HepG2 (cell line): ENCODE measurements at regions not wholly inside any gene's neighbourhood (a gene's known extent, or its start where the extent isn't known, plus 50 kb on each side); places are given as distances from the start of the nearest gene placed in this dataset.

Experiments
- ATAC-seq: fragments of 200-7000 bp; cut with Tn5 transposase; 3 replicates; pipeline ENCODE4 v1.9.1; 2020; ENCODE audit warnings: mild to moderate bottlenecking, moderate library complexity
- BruUV-seq: library from RNA; stranded (reverse); fragments of 400-500 nt; replicated peaks from 2 replicates; lab custom pipeline; 2021; lab: Mats Ljungman, UMichigan
- CTCF ChIA-PET: fragments of 300-600 bp; formaldehyde crosslinking; extraction: SDS; loops from one replicate; lab custom pipeline; 2021; ENCODE audit warnings: low total read pairs, inconsistent platforms, low intra/inter-chr PET ratio; lab: Yijun Ruan, JAX
- POLR2A ChIA-PET: fragments of 350-600 bp; sonication (Branson Sonifier 250); formaldehyde crosslinking; loops from one replicate; lab custom pipeline; 2020; ENCODE audit warnings: antibody characterized with exemption, inconsistent platforms; lab: Yijun Ruan, JAX
- DNase-seq: peaks from one replicate; pipeline ENCODE4 v3.0.0-alpha.2; 2015; ENCODE audit warnings: low spot score
- FAIRE-seq: peaks from 3 replicates; lab custom pipeline; 2011; peaks lifted over from hg19 to GRCh38; lab: Jason Lieb, UNC
- H2AFZ ChIP-seq: one replicate; pipeline ENCODE4 v1.6.1; 2011; ENCODE audit warnings: low read length, inconsistent platforms
- H3K27ac ChIP-seq: fragments of 300-600 bp; 3 replicates; pipeline ENCODE4 v1.8.0; 2011; ENCODE audit warnings: mixed run types, mild to moderate bottlenecking, mixed read lengths, low read length, inconsistent platforms; ENCODE audit not compliant: insufficient read depth; ENCODE audit errors: extremely low read length
- H3K27me3 ChIP-seq, 2 experiments: fragments of 200-600 bp in 1 of 2; 2 replicates in 1 of 2; 3 replicates in 1 of 2; pipeline versions ENCODE4 v1.6.0 to v1.8.0; 2011; ENCODE audit warnings: low read length in 2 of 2, mild to moderate bottlenecking in 2 of 2, moderate library complexity in 2 of 2, inconsistent platforms in 1 of 2; ENCODE audit not compliant: insufficient read depth in 2 of 2, control insufficient read depth in 1 of 2
- H3K36me3 ChIP-seq, 2 experiments: fragments of 200-600 bp in 1 of 2; replicated peaks in 1 of 2; 2 replicates in 1 of 2; 3 replicates in 1 of 2; pipeline versions ENCODE4 v1.5.1 to v1.8.0; 2011; ENCODE audit warnings: low read length in 2 of 2, inconsistent platforms in 1 of 2; ENCODE audit not compliant: insufficient read depth in 2 of 2, control insufficient read depth in 1 of 2
- H3K4me1 ChIP-seq: 2 replicates; pipeline ENCODE4 v1.5.1; 2012; ENCODE audit warnings: low read length, inconsistent platforms; ENCODE audit not compliant: insufficient read depth
- H3K4me2 ChIP-seq: 2 replicates; pipeline ENCODE4 v1.6.0; 2011; ENCODE audit warnings: low read depth, low read length, inconsistent platforms
- H3K4me3 ChIP-seq, 3 experiments: fragments of 200-600 bp in 1 of 3; sonication (generic), shearing (Covaris generic) in 1 of 3; replicated peaks in 1 of 3; 2 replicates each; pipeline ENCODE4 v1.5.1; 2011 to 2016; ENCODE audit warnings: low read length in 3 of 3, inconsistent platforms in 2 of 3, low read depth in 2 of 3, mild to moderate bottlenecking in 2 of 3, control low read depth in 1 of 3, mixed read lengths in 1 of 3; ENCODE audit not compliant: insufficient read depth in 1 of 3
- H3K79me2 ChIP-seq: one replicate; pipeline ENCODE4 v1.6.1; 2011; ENCODE audit warnings: low read length, inconsistent platforms; ENCODE audit not compliant: insufficient read depth
- H3K9ac ChIP-seq: 2 replicates; pipeline ENCODE4 v1.6.0; 2011; ENCODE audit warnings: mild to moderate bottlenecking, low read depth, low read length, inconsistent platforms; ENCODE audit not compliant: insufficient read depth
- H3K9me3 ChIP-seq: 2 replicates; pipeline ENCODE4 v1.5.1; 2012; ENCODE audit warnings: mild to moderate bottlenecking, low read length
- H4K20me1 ChIP-seq: 2 replicates; pipeline ENCODE4 v1.6.0; 2011; ENCODE audit warnings: inconsistent platforms, mild to moderate bottlenecking, low read length, moderate library complexity; ENCODE audit not compliant: insufficient read depth
- AGO2 ChIP-seq: fragments of 200-400 bp; formaldehyde crosslinking; optimal IDR thresholded peaks from 2 replicates; pipeline ENCODE3; 2017; ENCODE audit warnings: mild to moderate bottlenecking, low read depth, low read length, moderate library complexity
- ATF6 ChIP-seq: sonication (generic); formaldehyde crosslinking; conservative IDR thresholded peaks from 2 replicates; pipeline ENCODE4 v1.4.0; 2020; ENCODE audit warnings: missing genetic modification reagents
- FOXJ3 ChIP-seq: sonication (generic); formaldehyde crosslinking; IDR thresholded peaks from 2 replicates; pipeline ENCODE4 v1.4.0; 2020; ENCODE audit warnings: missing genetic modification reagents, mild to moderate bottlenecking, borderline replicate concordance
- JDP2 ChIP-seq: sonication (generic); formaldehyde crosslinking; IDR thresholded peaks from 2 replicates; pipeline ENCODE4 v1.8.1; 2022; ENCODE audit warnings: missing genetic modification reagents, borderline replicate concordance
- MXD4 ChIP-seq: IDR thresholded peaks from 2 replicates; pipeline ENCODE4 v1.6.1; 2016; ENCODE audit warnings: mild to moderate bottlenecking, missing biosample characterization, missing genetic modification reagents
- MYPOP ChIP-seq: sonication (generic); formaldehyde crosslinking; IDR thresholded peaks from 2 replicates; pipeline ENCODE4 v1.8.1; 2023; ENCODE audit warnings: mild to moderate bottlenecking, moderate library complexity, missing genetic modification reagents
- RBFOX2 ChIP-seq: fragments of 200-400 bp; formaldehyde crosslinking; IDR thresholded peaks from 2 replicates; pipeline ENCODE4 v1.6.1; 2017; ENCODE audit warnings: low read depth, mild to moderate bottlenecking, low read length
- SMAD1 ChIP-seq: sonication (generic); formaldehyde crosslinking; IDR thresholded peaks from 2 replicates; pipeline ENCODE4 v1.4.0; 2020; ENCODE audit warnings: missing genetic modification reagents, low read depth, mild to moderate bottlenecking, borderline replicate concordance
- ZFY ChIP-seq: sonication (generic); formaldehyde crosslinking; IDR thresholded peaks from 2 replicates; pipeline ENCODE4 v1.4.0; 2020; ENCODE audit warnings: missing genetic modification reagents
- ZNF512 ChIP-seq: sonication (generic); formaldehyde crosslinking; IDR thresholded peaks from 2 replicates; pipeline ENCODE4 v1.4.0; 2020; ENCODE audit warnings: mild to moderate bottlenecking, missing genetic modification reagents
- ZNF512B ChIP-seq: sonication (generic); formaldehyde crosslinking; IDR thresholded peaks from 2 replicates; pipeline ENCODE4 v1.5.1; 2020; ENCODE audit warnings: missing genetic modification reagents, mild to moderate bottlenecking, borderline replicate concordance
- in situ Hi-C: cut with HindIII; loops from 2 replicates; pipeline ENCODE4 v1.10.0; 2017; ENCODE audit warnings: low pct_unique_long_range_greater_than_20kb; ENCODE audit not compliant: extremely low pct_ligation_motif_present
- intact Hi-C: fragments of 100-400 bp; cut with micrococcal nuclease; formaldehyde crosslinking; loops from one replicate; pipeline ENCODE4 v1.10.0; 2022; ENCODE audit not compliant: unreplicated experiment

- no peak for FAIRE-seq
These were observed 152.0 kb upstream of the LPP start for GRCh38 chr3:188001926-188002325.

More at GRCh38 chr3:188001926-188002325, 152.0 kb upstream of the LPP start:
- Histone ChIP-seq H3K27ac (peak overlapping the region; percentile 90), H3K4me1 (peaks cover 99% of the 10 kb centered on the region), H3K79me2 (peaks cover 11% of the 10 kb centered on the region), H3K36me3 (no peaks in the 10 kb centered on the region), H3K4me2 (peak overlapping the region; percentile 72), H2AFZ (no peak overlapping the region), H3K9me3 (no peaks in the 10 kb centered on the region), H3K9ac (peak overlapping the region; percentile 72)
- ATAC-seq, result no peak
- CTCF ChIA-PET, result no interaction called here
- POLR2A ChIA-PET, result interaction anchor here (1.7 to 4.9 kb wide), 10 partner anchors 18 to 744 kb away, joined by 9 to 64 read pairs (median 24); partner anchors contain the start of gene BCL6
- no peak for TF ChIP-seq MYPOP
- no peak for TF ChIP-seq ZNF512B (CRISPR knock-in tag)
- TF ChIP-seq MXD4 (CRISPR knock-in tag), result no peak
- no peak for TF ChIP-seq SMAD1 (CRISPR knock-in tag)
- no peak for TF ChIP-seq JDP2 (CRISPR knock-in tag)
- peak; percentile 55 for TF ChIP-seq AGO2
- no peak for TF ChIP-seq ATF6 (CRISPR knock-in tag)
- 0 out of 2 replicates have a peak, but pooled peaks have one; percentile 5 for TF ChIP-seq FOXJ3 (CRISPR knock-in tag)
- peak; percentile 13; the same call in 1 of the 2 replicates for TF ChIP-seq ZFY (CRISPR knock-in tag)
- TF ChIP-seq RBFOX2, result peak; percentile 86
- TF ChIP-seq ZNF512 (CRISPR knock-in tag), result no peak
- TF ChIP-seq, all 625 proteins: peak for 4
- intact Hi-C loops (loop anchor here (1.0 to 10.0 kb wide), 4 partner anchors 19 to 293 kb away; no protein-coding TSS in a partner anchor), in situ Hi-C loops (loop anchor here (10.0 kb wide), 1 partner anchor 257 kb away; the partner anchor contains the start of gene BCL6)
- H4K20me1 ChIP-seq, result no peaks in the 10 kb centered on the region
- H3K27me3 ChIP-seq, result no peaks in the 10 kb centered on the region
- peak overlapping the region; percentile 25 to 65 (median 55) for H3K4me3 ChIP-seq
- BruUV-seq, result TSS peak; percentile 83
- DNase-seq, result no peak
